OCI-LY7 (cell line): ENCODE measurements at regions not wholly inside any gene's neighbourhood (a gene's known extent, or its start where the extent isn't known, plus 50 kb on each side); places are given as distances from the start of the nearest gene placed in this dataset.

Experiments
- EZH2phosphoT487 ChIP-seq: fragments of 200-600 bp; sonication (generic); IDR thresholded peaks from 2 replicates; pipeline ENCODE4 v1.6.1; 2018; ENCODE audit warnings: low read depth, borderline replicate concordance, mild to moderate bottlenecking, mixed run types, antibody characterized with exemption, low read length, moderate library complexity, mixed read lengths
- TF ChIP-seq, protein P1 (sequence below): fragments of 200-600 bp; sonication (generic); conservative IDR thresholded peaks from 2 replicates; pipeline ENCODE4 v1.5.1; 2014; ENCODE audit warnings: mild to moderate bottlenecking, antibody characterized with exemption, low read length, moderate library complexity, mixed read lengths

DNA sequence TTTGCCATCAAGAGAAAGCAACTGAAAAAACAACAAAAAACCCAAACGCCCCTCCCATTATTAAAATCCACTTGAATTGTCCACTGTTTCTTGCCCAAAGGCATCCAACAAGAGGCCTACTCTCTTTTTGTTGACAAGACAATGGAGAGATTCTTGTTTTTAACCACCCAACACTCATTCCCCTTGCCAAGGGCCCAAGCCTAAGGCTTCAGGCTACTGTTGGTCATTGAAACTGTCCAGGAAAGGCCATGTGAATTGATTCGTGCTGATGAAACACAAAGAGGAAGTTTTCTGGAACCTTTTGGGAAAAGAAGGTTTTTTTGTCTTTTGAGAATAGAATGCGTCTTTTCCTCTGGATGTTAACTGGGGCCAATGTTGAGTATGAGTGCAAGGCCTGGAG, 157.4 kb upstream of the PFN2 start:
- TF ChIP-seq, protein P1, sequence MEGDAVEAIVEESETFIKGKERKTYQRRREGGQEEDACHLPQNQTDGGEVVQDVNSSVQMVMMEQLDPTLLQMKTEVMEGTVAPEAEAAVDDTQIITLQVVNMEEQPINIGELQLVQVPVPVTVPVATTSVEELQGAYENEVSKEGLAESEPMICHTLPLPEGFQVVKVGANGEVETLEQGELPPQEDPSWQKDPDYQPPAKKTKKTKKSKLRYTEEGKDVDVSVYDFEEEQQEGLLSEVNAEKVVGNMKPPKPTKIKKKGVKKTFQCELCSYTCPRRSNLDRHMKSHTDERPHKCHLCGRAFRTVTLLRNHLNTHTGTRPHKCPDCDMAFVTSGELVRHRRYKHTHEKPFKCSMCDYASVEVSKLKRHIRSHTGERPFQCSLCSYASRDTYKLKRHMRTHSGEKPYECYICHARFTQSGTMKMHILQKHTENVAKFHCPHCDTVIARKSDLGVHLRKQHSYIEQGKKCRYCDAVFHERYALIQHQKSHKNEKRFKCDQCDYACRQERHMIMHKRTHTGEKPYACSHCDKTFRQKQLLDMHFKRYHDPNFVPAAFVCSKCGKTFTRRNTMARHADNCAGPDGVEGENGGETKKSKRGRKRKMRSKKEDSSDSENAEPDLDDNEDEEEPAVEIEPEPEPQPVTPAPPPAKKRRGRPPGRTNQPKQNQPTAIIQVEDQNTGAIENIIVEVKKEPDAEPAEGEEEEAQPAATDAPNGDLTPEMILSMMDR, result no peak
- no peak for TF ChIP-seq EZH2phosphoT487
